ENCODE measurements at regions not wholly inside any gene's neighbourhood (a gene's known extent, or its start where the extent isn't known, plus 50 kb on each side); places are given as distances from the start of the nearest gene placed in this dataset.

DNA sequence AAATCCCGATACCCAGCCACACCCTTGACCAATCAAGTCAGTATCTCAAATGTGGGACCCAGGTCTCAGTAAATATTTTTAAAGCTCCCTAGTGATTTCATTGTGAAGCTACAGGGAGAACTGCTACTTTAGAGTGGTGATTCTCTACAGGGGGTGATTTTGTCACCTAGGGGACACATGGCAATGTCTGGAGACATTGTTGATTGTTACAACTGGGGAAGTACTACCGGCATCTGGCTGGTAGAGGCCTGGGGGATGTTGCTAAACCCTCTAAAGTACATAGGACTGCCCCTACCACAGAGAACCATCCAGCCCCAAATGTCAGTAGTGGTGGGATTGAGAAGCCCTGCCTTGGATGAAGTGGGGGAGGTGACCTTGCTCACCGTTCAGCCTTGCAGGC is 152.9 kb downstream of the RPS24 start:
- DNase-seq, result no peak
- ATAC-seq, result no peak

GRCh38 chr10:78187371-78187770 is 153.7 kb downstream of the RPS24 start:
- ATAC-seq (no peak), DNase-seq (no peak)

GRCh38 chr10:78188446-78188845 is 154.8 kb downstream of the RPS24 start:
- no peak for ATAC-seq
- DNase-seq, result no peak

DNA sequence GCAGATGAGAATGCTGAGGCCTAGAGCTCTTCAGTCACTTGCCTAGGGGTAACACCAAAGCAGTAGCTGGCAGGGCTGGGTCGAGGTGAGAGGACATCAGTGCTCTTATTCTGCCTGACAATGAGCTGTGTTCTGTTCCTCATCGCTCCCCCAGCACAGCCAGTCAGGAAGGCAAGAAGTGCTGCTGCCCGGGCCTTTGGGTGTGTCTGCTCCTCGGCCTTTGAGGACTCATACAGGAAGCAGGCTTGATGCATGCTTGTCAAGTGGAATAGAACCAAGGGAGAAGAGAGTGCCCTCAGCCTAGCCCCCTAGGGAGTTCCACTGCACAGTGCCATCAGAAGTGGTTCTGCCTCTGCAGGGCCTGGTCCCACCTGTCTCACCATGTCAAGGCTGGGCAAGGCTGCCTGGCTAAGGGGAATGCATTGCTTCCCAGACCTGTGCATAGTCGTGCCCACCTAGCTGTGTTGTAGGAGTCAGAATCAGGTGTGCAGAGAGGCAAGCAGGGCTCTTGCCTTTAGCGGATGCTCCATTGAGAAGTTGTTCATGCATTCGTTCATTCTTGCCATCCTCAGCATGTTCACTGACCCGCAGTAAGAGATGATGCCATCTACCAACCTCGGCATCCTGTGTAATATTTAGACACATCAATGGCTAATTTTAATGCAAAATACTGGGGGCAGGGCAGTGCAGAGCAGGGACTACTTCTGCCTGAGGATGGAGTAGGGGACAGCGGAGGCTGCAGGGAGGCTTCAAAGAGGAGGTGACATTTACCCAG is 156.6 kb downstream of the RPS24 start:
- no peak for DNase-seq
- ATAC-seq, result no peak

GRCh38 chr10:78191301-78191700 is 157.6 kb downstream of the RPS24 start:
- no peak for ATAC-seq
- DNase-seq, result no peak

GRCh38 chr10:78193189-78193588 is 159.5 kb downstream of the RPS24 start:
- no peak for DNase-seq
- ATAC-seq, result no peak

GRCh38 chr10:78194050-78194449 is 160.4 kb downstream of the RPS24 start:
- DNase-seq, result no peak
- ATAC-seq, result no peak

DNA sequence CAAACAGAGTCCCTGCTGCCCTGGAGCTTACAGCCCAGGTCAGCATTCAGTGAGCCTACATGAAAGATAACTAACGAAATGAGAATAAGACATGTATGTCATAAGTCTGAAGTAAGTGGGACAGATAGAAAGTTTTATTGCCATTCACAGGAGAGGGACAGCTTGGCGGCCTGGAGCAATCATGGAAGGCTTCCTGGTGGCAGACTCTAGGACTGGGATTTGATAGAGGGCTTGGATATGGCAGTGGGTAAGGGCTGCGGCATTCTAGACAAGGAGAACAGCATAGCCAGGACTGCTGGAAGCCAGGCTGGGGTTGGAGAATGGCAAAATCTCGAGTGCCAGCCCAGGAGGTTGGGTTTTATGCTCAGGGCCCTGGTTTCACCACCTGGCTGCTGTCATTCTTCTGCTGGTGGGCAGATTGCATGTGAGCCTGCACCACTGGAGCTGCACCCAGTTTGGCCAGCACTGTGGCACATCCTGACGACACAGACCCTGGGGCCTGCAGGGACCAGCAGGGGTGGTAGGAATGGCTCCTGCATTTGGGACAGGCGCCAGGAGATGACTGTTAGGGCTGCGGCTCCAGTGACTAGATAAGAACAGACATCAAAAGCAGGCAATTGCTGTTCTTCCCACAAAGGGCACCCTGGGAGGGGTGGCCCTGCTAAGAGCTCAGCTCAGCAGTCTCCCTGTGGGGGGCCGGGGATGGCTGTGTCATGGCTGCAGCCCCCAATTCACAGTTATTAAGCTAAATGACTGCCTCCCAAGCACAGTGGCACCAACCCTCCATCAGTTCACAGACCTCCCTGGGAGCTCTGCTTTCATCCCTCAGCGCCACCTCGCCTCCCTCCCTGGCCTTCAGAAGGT is 161.1 kb downstream of the RPS24 start:
- no peak for ATAC-seq
- DNase-seq, result no peak

GRCh38 chr10:78196396-78196795 is 162.7 kb downstream of the RPS24 start:
- DNase-seq, result no peak
- ATAC-seq, result no peak

DNA sequence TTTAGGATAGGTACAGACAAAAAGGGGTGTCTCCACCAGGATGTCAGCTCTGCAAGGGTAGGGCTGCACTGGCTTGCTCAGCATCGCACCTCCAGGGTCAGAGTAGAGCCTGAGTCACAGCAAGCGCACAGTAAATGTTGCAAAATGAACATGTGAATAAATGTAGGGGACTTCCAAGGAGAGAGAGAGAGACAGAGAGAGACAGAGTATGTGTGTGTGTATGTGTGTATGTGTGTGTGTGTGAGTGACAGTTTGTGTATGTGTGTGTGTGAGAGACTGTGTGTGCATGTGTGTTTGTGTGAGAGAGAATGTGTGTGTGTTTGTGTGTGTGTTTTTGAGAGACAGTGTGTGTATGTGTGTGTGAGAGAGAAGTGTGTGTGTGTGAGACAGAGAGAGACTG is 163.3 kb downstream of the RPS24 start:
- DNase-seq, result no peak
- no peak for ATAC-seq

DNA sequence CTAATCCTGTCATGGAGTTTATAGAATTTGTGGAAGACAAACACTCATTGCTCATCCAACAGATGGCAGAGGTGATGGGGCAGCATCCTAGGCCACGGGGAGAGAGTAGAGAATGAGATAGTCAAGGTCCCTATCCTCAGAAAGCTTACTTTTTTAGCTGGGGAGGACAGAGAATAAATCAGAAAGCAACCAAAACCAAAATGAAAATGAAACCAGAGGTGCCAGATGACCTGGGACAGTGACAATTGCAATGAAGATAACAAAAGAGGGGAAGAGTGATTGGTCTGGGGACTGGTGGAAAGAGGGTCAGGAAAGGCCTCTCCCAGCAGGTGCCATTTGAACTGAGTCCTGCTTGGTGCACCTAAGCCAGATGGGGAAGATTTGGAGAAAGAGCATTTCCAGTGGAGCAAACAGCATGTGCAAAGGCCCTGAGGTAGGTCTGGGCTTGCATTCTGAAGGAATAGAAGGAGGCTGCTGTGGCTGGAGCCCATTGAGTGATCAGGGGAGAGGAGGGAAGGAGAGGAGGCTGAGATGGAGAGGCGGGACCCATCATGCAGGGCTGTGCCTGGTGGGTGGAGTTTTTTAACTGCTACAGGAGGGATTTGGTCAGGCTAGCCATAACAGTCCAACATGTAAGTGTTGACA is 164.1 kb downstream of the RPS24 start:
- no peak for DNase-seq
- no peak for ATAC-seq

- ATAC-seq (no peak), DNase-seq (no peak)
Measured at GRCh38 chr10:78199005-78199725, 165.5 kb downstream of the RPS24 start.

GRCh38 chr10:78199759-78200158 is 166.1 kb downstream of the RPS24 start:
- ATAC-seq (no peak), DNase-seq (no peak)

GRCh38 chr10:78200686-78201085 is 167.0 kb downstream of the RPS24 start:
- DNase-seq, result no peak
- no peak for ATAC-seq

DNA sequence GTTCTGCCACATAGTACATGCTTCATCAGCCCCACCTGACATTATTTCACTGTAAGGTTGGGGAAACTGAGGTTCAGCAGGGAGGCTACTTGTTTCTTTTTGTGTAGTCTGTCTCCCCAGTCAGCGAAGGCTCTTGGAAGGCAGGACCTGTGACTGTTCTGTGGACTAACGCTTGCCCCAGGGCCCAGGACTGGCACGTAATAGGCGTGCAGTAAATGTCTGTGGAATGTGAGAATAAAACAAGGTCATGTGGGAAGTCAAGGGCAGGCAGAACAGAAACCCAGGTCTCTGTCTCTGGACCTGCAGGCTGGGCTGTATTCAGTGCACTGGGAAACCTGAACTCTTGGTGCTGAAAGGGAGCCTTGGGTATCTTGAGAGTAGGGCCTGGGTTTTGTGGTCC is 168.7 kb downstream of the RPS24 start:
- DNase-seq (no peak), ATAC-seq (no peak)

- DNase-seq (no peak), ATAC-seq (no peak)
Measured at GRCh38 chr10:78203915-78204818, 170.5 kb downstream of the RPS24 start.

- peak; percentile 35 for ATAC-seq
- DNase-seq, result no peak
Measured at GRCh38 chr10:78205457-78206016, 171.9 kb downstream of the RPS24 start.

DNA sequence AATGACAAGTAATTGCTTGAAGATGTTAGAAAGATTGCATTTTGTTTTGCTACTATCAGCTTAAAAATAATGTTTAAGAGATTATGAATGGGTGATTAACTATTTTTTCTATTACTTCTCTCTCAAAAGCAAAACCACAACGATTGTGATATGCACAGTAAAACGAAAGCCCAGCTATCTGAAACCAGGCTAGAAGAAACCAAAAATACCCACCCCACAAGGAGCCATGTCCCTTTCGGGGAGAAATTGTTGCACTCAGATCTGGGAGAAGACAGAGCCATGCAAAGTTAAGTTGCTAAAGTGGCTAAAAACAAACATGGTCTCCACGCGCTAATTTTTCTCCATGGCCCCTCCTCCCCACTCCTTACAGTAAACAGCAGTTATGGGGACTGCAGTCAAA is 173.6 kb downstream of the RPS24 start:
- DNase-seq (no peak), ATAC-seq (no peak)

- DNase-seq, result no peak
Measured at GRCh38 chr10:78207776-78208175, 174.1 kb downstream of the RPS24 start.

DNA sequence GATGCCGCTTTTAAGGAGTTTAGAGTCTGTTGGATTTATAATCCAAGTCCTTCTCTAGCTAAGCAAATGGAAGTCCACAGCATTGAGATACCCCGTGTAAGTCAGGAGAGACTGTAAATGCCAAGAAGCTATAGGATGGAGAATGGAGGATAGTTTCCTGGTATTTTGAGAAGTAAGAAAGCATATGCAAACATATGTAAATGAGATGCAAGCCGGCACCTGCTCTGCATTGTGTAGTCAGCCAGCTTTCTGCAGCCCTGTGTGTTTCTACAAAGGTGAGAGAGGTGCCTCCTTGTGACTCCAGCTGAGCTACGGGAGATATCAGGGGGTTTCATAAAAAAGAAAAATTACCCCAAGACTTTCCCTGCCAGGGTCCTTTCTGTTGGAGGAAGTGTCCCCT is 176.3 kb downstream of the RPS24 start:
- no peak for ATAC-seq
- DNase-seq, result no peak

More at GRCh38 chr10:78207776-78208175, 174.1 kb downstream of the RPS24 start:
- ATAC-seq, result no peak

GRCh38 chr10:78210548-78210947 is 176.9 kb downstream of the RPS24 start:
- peak; percentile 18 for DNase-seq
- peak; percentile 41 for ATAC-seq
